ENCODE measurements at regions not wholly inside any gene's neighbourhood (a gene's known extent, or its start where the extent isn't known, plus 50 kb on each side); places are given as distances from the start of the nearest gene placed in this dataset.

DNA sequence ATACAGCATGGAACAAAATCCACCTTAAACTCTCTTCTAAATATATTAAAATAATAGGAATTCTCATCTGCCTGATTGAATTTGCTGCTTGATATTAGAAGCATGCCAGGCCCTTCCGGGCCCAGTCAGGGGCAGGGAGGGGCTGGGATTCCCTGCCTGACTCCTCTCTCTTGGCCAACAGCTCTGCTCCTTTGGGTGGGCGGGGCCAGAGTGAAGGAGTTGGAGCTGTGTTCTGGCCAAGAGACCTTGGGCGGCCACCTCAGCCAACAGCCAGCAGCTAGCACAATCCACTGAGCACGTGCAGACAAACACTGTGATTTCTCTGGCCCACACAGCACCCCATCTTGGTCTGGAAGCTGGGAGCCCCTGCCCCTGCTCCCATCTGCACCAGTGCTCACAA, 140.3 kb downstream of the PJA1 start:
- DNase-seq = no peak

DNA sequence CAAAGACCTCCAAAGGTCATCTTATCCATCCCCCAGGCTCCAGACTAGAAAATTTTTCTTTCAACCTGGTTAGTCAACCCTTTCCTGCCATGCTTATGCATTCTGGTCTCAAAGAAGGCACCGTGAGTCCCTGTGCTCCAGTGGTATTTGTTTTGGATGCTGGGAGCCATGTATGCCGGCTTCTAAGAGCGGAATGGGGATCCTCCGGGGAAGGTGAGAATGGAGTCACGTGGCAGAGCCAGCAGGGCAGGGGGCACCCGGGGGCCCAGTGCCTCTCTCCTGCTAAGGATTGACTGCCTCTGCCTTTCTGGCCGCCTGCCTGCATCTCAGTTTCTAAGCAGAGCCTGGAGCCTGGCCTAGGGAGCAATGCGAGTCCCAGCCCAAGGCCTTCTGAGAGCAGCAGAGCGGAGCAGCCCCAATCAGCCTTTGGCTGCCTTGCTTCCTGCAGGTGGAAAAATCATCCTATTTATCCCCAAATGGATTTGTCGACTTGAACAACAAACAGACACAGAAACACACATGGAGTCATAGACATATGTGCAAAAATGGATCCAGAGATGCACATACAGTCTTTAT, 141.0 kb downstream of the PJA1 start:
- DNase-seq = no peak

DNA sequence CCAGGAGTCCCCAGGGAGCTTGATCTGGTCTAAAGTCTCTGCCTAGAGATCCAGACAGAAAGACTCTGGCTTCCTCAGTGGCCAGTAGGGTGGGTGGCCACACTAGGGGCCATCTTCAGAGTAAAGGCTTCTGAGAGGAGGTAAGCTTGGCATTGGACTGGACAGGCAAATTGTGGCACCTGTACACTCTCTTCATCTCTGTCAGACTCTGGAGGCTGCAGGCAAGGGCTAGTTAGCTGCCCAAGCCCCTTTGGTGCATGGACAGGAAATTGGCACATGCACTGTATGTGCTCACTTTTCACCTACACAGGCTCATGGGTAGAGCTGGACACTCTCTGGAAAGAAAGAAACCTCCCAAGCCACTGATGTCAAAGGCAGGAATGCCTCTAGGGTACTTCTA, 142.8 kb downstream of the PJA1 start:
- DNase-seq = no peak

DNA sequence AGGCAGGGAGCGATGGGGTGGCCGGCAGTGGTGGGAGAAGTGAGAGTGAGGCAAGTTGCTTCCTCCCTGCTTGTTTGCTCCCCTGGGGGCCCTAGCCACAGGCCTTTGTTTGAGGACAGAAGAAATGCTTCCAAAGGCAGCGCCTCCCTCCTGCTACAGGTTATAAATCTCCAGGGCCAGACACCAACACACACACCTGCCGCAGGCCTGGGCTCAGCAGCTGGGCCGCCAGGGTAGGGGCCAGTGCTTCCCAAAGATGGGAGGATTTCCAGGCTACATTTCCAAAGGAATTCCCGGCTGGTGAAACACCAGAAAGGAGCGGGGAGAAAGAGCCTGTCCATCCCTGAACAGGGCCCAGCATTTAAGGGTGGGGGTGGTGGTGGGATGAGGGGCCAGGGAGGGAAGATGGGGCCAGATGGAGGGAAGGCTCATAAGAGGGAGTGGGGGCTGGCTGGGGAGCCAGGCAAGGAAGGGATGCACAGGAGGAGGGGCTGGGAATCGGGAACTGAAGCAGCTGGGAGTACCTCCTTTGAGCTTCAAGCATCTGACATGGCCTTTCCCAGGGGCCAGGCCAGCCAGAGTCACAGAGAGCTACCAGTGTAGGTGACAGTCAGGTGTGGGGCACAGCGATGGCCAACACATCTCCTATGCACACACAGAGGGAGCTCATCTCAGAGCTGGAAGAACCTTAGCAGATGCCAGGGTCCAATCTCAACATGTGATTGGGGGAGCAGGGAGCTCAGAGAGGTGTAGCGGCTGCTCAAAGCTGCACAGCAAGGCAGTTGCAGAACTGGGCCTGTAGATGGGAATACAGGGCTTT, 143.9 kb downstream of the PJA1 start:
- no peak for DNase-seq

DNA sequence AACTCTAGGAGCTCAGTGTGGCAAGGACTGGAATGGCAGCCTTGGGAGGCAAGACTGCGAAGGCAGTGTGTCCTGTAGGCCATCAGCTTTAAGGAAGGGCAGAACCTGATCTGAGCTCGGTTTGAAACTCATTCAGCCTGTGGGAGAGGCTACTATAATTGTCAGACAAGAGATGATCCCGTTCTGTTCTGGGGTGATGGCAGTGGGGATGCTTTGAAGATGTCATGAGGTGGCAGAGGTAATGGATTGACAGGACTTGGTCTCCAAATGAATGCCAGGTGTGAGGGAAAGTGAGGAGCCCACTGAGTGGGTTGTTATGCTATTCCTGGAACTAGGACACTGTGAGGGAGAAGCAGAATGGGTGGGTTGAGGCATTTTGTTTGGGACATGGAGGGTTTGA, 144.9 kb downstream of the PJA1 start:
- DNase-seq = no peak

DNA sequence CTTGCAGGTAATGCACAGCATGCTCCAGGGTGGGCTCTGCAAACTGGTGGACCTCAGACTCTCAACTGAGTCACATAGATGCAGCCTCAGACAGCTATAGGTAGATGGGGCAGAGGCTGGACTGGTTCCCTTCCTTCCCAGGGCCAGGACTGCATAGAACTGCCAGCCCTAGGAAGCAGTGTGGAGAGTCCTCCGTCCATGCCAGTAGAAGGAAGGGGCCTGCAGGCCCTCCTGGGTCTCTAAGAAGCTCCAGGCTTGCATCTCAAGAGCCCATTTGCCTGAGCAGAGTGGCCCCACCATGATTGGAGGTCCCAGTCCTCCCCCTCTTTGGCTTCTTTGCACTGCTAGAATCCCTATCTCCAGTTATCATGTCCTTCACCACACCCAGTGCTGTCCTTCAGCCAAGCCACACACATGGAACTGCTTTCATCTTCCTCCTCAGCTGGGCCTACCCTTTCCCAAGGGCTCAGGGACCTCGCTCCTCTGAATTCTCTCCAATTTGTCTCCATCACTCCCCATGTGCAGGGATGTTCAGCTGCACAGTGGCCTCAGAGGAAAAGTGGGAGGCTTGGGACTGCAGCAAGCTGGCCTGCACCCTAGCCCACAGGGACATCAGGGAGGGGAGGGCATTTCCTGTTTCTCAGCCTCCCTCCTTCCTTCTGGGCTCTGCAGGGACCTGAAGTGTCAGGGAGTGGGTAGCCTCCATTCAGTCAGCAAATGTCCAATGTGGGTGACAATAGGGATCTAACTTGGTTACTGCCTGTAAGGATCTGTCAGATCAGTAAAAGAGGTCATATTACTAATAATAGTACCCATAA, 146.0 kb downstream of the PJA1 start:
- no peak for DNase-seq

DNA sequence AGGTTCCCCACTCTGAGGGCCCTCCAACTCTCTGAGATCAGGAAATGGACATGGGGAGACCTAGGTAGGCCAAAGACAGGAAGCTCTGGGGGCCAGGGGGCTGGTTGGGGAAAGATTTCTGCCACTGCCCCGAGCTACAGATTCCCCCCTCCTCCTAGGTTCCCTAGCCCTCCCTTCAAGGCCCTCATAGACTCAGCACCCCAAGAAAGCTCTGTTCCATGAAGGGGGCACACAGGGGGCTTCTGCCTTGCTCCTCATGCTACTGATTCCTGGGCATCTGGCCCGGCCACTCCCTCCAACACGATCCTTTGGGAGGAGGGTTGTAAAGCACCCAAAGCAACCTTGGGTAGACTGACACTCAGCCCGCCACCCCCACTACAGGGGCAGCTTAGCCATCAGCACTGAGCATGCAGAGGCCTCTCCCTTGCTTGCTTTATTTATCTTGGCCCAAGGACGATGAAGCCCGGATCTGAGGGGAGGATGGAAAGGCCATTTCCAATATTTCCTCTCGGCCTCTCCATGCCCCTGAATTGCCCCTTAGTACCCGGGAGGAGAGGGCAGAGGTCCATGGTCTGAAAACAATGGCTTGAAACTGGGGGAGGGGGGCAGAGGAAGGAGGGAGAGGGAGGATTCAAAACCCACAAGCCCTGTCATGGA, 146.7 kb downstream of the PJA1 start:
- DNase-seq = no peak

DNA sequence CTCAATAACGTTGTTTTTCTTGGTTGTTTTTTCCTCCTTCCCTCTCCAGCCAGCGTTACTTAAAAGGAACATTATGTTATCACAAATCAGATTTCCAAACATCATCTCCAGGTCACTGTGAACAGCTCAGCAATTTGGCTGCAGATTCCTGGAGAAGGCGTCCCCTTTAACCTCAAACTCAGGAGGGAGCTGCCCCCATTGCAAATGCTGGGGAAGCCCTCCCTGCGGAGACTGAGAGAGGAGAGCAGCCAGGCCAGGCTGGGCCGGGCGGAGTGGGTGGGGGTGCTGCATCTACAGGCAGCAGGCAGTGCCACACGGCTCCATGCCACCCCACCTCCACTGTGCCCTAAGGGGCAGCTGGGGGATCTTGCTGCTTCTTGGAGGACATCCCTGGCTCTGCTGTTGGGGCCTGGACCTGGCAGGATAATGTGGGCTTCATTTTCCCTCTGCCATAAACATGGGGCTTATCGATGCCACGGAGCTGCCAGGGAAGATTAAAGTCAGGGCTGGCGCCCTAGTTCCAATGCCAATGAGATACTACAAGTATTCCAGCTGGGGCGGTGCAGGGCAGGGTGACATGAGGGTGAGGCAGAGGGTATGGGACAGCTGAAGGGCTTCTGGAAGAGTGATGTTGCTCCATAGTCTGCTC, 148.8 kb downstream of the PJA1 start:
- DNase-seq = no peak

DNA sequence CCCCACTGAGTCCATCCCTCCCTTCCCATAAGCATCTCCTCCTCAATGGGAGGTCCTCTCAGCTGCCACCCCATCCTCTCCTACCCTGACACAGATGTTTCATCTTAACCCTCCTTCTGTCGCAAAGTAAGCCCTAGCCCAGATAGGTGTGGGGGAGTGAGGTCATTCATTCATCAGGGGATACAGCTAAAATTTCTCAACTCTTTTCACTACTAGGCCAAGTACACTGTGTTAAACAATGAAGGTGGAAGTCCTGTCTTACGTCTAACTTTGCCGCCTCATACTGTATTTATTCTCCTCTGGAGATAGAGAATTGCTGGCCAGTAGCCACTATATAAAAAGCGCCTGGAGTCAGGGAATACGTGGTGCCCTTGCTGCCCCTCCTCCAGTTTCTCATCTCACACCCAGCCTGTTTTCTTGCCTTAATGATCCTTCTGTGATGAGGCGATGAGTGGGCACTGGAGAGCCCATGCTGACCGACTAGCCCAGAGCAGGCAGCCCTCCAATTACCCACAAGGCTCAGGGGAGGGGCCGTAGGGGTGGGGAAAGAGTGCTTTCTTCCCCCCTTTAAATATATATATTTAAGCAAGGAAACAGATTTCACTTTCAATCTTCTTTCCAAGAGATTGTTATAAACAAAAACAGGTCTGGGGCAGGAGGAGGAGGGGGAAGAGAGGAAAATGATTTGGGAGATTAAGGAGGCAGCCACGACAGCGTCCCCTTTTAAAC, 149.5 kb downstream of the PJA1 start:
- DNase-seq = no peak

DNA sequence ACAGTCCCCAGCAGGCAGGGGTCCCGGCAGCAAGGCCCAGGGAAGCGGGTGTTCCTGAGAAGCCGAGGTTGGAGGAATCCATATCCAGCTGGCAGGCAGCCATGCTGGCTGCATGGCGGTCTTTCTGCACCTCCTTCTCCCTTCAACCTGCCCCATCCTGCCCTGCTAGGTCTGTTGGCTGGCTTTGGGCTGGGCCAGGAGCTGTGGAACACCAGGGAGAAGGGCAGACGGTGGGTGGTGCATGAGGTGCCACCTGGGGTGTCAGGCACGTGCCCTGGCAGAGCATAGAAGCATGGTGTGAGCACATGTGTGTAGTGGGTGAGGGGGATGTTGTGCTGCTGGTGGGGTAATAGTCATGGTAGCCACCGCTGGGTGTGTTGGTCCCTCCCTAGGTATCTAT, 150.1 kb downstream of the PJA1 start:
- DNase-seq = no peak

DNA sequence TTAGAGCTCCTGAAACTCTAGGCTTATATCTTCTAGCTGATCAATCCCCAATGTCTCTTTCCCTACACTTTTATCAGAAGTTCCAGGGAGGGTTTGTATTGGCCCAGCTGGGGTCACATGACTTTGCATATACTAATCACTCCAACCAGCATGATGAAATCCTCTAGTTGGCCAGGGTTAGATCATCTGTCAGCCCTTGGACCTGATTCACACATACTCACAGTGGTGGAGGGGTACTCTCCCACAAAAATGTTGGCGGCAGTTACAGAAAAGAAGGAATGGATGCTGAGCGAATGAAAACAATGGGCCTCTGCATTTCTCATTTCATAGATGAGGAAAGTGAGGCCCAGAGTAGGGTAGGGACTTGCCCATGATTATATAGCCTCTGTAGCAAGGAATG, 151.1 kb downstream of the PJA1 start:
- no peak for DNase-seq

DNA sequence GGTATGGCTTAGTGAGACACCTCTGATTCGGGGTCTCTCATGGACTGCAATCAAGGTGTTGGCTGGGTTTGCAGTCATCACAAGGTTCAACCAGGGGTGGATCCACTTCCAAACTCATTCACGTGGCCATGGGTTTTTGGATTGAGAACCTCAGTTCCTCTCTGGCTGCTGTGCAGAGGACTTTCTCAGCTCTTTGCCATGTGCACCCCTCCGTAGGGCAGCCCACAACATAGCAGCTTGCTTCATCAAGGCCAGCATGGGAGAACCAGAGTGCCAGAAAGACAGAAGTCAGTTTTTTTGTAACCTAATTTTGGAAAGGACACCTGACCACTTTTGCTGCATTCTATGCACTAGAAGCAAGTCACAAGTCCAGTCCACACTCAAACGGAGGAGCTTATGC, 154.9 kb downstream of the PJA1 start:
- DNase-seq = no peak

DNA sequence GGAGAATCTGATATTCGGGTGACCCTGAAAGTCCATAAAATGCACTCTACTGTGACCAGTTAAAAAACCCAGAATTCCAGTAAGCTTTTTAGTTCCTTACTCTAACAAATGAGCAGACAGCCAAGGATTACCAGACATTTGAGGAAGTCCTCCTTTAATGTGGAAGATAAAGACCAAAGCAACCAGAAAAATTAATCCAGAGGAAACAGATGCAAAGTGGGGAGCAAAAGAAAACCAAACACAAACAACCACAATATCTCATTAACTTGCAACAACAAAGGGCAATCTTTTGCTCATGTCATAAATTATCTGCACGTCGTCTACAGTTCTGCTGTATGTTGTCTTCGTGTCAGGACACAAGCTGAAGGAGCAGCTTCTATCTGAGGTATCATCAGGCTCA, 164.4 kb downstream of the PJA1 start:
- no peak for DNase-seq

DNA sequence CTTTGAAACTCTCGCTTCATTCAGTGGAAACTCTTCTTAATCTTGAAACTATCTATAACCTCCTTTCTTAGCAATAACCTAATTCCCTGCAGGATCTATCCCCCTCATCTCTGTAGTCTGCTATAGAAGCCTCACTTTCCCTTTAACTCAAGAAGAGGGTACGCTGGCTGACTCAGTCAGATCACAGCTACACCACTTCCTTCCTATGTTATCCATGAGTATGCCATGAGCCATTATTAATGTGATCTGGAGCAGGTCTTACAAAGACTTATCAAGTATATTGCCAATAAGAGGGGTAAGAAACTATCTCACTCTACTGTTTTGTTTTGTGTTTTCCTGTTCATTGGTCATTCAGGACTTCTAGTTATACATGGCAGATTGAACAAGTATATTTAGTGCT, 165.3 kb downstream of the PJA1 start:
- DNase-seq = no peak

DNA sequence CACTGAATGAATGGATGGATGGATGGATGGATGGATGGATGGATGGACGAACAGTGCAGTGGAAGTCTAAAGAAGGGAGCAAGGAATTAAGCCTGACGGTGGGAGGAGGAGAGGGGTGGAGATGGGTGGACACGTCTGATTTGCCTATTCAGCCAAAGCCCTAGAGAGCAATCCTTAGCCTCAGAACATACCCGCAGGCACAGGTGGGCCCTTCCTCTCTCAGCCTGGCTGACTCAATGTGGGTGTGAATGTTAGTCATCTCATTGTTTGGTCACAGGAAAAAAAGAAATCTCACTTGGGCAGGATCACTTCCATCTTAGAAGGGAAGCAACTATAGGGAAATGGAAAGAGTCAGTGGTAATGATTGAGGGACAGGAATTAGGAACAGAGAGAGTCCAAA, 165.9 kb downstream of the PJA1 start:
- no peak for DNase-seq

DNA sequence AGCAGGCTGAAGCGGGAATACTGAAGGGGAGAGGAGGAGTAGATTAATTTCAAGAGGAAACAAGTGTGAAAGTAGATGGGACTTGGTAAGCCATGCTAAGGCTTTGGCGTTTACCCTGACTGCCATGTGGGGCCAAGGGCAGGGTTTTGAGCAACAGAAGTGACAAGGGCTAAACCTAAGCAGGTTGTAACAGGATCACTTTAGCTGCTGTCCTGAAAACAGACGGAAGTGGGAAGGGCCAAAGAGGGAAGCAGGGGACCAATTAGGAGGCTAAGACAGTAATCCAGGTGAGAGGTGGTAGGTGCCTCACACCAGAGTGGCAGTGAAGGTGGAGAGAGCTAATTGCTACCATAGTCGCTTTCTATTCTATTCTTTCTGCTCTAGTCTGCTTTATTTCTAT, 166.5 kb downstream of the PJA1 start:
- DNase-seq = no peak

DNA sequence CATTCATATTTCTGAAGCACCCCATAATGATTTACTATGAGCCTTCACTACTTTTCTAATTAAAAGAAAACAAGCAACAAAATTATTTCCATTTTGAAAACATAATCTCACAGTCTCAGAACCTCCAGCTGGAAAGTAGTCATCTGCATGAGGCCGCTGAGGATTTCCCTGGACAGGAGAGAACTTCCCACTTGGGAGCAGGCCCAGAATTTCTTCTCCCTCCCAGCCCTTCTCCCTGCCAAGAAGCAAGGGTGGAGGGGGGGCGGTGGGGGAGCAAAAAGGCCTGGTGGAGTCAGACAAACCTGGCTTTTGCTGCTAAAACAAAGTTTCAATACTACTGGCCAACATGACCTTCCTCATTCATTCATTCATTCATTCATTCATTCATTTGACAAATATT, 167.3 kb downstream of the PJA1 start:
- no peak for DNase-seq

DNA sequence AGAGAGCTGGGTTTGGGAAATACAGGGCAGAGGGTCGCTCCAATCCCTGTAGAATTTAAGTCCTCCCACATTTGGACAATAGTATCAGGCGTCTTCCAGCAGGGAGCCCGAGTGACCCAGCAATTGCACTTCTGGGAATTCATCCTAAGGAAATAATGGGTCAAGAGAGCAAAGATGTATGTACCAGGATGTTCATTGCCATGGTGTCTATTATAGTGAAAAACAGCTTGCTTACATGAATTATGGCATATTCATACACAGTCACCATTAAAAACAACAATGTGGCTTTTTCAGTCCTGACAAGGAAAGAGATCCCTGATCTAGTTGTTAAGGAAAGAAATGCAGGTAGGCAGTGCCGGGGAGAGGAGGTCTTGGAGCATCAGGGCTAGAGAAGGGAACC, 167.7 kb downstream of the PJA1 start:
- no peak for DNase-seq

DNA sequence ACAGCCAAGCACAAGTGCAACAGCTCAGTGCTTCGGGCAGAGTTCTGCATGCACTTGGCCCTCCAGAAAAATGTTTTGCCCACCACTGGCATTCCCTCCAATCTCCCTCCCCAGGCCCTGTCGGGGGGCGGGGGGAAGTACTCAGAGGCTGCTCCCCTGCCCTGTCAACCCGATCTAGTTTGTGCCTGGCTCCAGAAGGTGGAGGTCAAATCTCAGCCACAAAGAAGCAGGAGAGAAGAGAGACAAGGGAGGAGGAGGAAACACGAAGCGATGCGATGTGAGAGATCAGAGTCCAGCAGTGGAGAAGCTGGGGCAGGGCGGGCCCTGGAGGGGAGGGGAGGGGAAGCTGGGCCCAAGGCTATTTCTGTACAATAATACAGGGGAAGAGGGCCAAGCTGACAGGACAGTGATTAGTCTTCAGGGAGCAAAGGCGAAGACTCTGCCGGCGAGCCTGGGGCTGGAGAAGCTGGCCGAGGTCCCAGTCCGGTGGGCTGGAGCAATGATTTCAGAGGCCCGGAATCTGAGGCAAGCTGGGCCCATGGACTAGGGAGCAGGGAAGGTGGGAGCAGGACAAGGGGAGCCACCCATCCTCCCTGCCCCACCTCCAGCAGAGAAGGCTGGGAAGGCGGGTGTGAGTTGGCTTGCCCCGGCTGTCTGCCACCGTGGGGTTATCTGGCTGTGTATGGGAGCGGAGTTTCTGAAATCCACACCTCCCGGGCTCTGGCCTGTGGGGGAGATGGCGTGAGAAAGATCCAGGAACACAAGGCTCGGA, 167.1 kb downstream of the EFNB1 start:
- DNase-seq = no peak

DNA sequence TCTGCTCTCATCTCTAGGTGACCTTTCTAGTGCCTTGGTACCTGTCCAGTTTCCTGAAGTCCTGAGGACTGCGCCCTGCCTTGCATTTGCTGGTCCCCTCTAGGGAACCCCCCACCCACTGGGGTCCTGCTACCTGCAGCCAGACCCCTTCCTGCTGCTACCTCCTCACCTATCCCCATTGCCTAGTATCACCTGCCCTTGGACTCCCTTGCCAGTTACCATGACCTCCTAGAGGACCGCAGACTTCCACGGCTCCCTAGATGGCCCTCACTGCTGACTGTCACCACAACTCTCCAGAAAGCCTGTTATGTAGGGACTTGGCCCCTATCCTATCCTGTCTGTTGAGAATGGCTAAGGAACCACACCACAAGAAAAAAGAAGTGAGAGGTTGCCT, 166.6 kb downstream of the EFNB1 start:
- no peak for DNase-seq

DNA sequence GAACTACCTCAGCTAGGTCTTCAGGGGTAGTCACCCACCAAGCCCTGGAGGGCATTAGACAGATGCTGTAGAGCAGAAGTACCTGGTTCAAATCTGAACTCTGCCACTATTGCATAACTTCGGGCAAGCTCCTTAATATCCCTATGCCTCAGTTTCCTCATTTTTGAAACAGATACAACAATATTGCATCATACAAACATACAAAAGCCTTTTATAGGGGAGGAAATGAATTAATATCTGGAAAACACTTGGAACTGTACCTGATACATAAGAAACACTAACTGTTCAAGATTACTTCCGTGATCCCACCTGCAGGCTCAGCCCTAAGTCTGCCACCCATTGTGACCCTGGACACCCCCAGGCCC, 166.1 kb downstream of the EFNB1 start:
- DNase-seq = no peak

Measured in activated CD4-positive, alpha-beta T cell treated with anti-CD3 and anti-CD28 coated beads, Interleukin-2, amount 50 U/mL, for 1 hour (primary cell).